GM19324 (cell line): ENCODE measurements at regions not wholly inside any gene's neighbourhood (a gene's known extent, or its start where the extent isn't known, plus 50 kb on each side); places are given as distances from the start of the nearest gene placed in this dataset.

ENCODE experiments used
- ATAC-seq: cut with Tn5 transposase; IDR thresholded peaks from one replicate; pipeline ENCODE4 v1.9.1; 2021; ENCODE audit warnings: mild to moderate bottlenecking, moderate library complexity; ENCODE audit not compliant: unreplicated experiment, low FRiP score

GRCh38 chrX:15191830-15192229, 78.1 kb downstream of the ASB9 start:
- ATAC-seq = no peak

GRCh38 chrX:15188039-15188438, 81.8 kb downstream of the ASB9 start:
- no peak for ATAC-seq

GRCh38 chrX:15177316-15177715, 92.6 kb downstream of the ASB9 start:
- ATAC-seq = no peak

GRCh38 chrX:15173411-15173810, 96.5 kb downstream of the ASB9 start:
- no peak for ATAC-seq

- ATAC-seq = no peak
These were observed 99.0 kb downstream of the ASB9 start for GRCh38 chrX:15170927-15171326.

GRCh38 chrX:15167826-15168225, 102.1 kb downstream of the ASB9 start:
- ATAC-seq = no peak

- no peak for ATAC-seq
These were observed 104.1 kb downstream of the ASB9 start for GRCh38 chrX:15165832-15166231.

GRCh38 chrX:15163131-15163530, 106.8 kb downstream of the ASB9 start:
- no peak for ATAC-seq

GRCh38 chrX:15160558-15161095, 109.3 kb downstream of the ASB9 start:
- peak; percentile 32 for ATAC-seq

- peak; percentile 64 for ATAC-seq
These were observed 111.0 kb downstream of the ASB9 start for GRCh38 chrX:15158736-15159406.

GRCh38 chrX:15158350-15158735, 111.5 kb downstream of the ASB9 start:
- peak; percentile 21 for ATAC-seq

GRCh38 chrX:15157624-15158023, 112.3 kb downstream of the ASB9 start:
- ATAC-seq = no peak

GRCh38 chrX:15151267-15152186, 118.4 kb downstream of the ASB9 start:
- ATAC-seq = no peak

GRCh38 chrX:15150586-15150985, 119.3 kb downstream of the ASB9 start:
- no peak for ATAC-seq

GRCh38 chrX:15146515-15146914, 123.4 kb downstream of the ASB9 start:
- ATAC-seq = no peak

GRCh38 chrX:15143825-15144121, 126.1 kb downstream of the ASB9 start:
- no peak for ATAC-seq

- peak; percentile 56 for ATAC-seq
These were observed 126.6 kb downstream of the ASB9 start for GRCh38 chrX:15143050-15143824.

GRCh38 chrX:15142084-15142715, 127.7 kb downstream of the ASB9 start:
- ATAC-seq = no peak

- ATAC-seq = no peak
These were observed 133.1 kb downstream of the ASB9 start for GRCh38 chrX:15136795-15137194.

GRCh38 chrX:15129412-15129811, 140.5 kb downstream of the ASB9 start:
- ATAC-seq = no peak

GRCh38 chrX:15128861-15129260, 141.0 kb downstream of the ASB9 start:
- no peak for ATAC-seq
